ENCODE measurements at regions not wholly inside any gene's neighbourhood (a gene's known extent, or its start where the extent isn't known, plus 50 kb on each side); places are given as distances from the start of the nearest gene placed in this dataset.
"Not testable (repeated sequence)": the region's sequence is repeated elsewhere in the genome, so short reads cannot be mapped to it uniquely, and the experiment has no call there.

- TF ChIP-seq CTCF, POLR2AphosphoS5, POLR2A, EP300 (IDR thresholded peaks at IDR 0.05): not testable (repeated sequence)
Measured at GRCh38 chr7:63570386-63571115, 428.1 kb upstream of the ZNF722 start.

Data from stomach (tissue), 4 donors.